ENCODE measurements at regions not wholly inside any gene's neighbourhood (a gene's known extent, or its start where the extent isn't known, plus 50 kb on each side); places are given as distances from the start of the nearest gene placed in this dataset.

GRCh38 chr6:26224547-26224912 is 137.3 kb downstream of the HFE start:
- TF ChIP-seq CTCF (IDR thresholded peaks at IDR 0.05) (no peak), POLR2A (IDR thresholded peaks at IDR 0.05) (no peak)
